Glomerular visceral epithelial cell (primary cell): ENCODE measurements at regions not wholly inside any gene's neighbourhood (a gene's known extent, or its start where the extent isn't known, plus 50 kb on each side); places are given as distances from the start of the nearest gene placed in this dataset.

Experiments used
- DNase-seq: peaks from one replicate; pipeline ENCODE4 v3.0.0-alpha.2; 2016; ENCODE audit errors: extremely low spot score

GRCh38 chr18:23077493-23078256, 57.6 kb upstream of the CABLES1 start:
- peak; percentile 35 for DNase-seq

- DNase-seq: no peak
Measured at GRCh38 chr18:23085066-23085465, 50.2 kb upstream of the CABLES1 start.
